ENCODE measurements at regions not wholly inside any gene's neighbourhood (a gene's known extent, or its start where the extent isn't known, plus 50 kb on each side); places are given as distances from the start of the nearest gene placed in this dataset.

DNA sequence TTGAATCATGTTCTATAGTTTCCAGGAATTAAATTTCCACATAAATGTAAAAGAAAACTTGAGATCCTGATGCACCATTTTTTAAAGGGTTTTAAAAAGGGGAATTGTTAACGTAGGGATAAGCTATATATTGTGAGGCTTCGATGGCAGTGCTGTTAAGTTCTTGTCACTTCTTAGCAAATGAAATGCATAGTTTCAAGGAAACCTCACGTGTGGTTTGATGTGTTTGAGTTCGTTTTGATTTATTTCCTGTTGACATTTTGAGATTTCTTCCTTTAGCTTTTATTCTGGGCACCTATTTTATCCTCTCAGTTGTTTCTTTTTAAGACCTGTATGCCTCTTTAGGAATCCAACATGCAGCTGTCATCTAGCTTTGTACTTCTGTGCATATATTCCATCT is 301.0 kb downstream of the DOCK8 start:
- H3K27me3 ChIP-seq: no peaks in the 10 kb centered on the region
- H3K4me2 ChIP-seq: peak overlapping the region in 3 of 11 experiments; percentile 35 to 49 (median 48); a peak in 6 of 22 replicates
- peaks cover 5 to 13% (median 8%) of the 10 kb centered on the region in 11 experiments; a peak in 12 of 22 replicates for H3K9me3 ChIP-seq (replicated peaks in 1 of 11)
- no peak overlapping the region for H3K27ac ChIP-seq
- H3K9ac ChIP-seq: no peak overlapping the region
- H3K4me1 ChIP-seq: peaks cover 0 to 15% (median 3%) of the 10 kb centered on the region in 10 experiments; a peak in 7 of 20 replicates
- no peaks in the 10 kb centered on the region for H4K20me1 ChIP-seq
- H3K36me3 ChIP-seq: no peaks in the 10 kb centered on the region
- H3K4me3 ChIP-seq: no peak overlapping the region
- TF ChIP-seq Cebpa-rat (IDR thresholded peaks at IDR 0.05): no peak

DNA sequence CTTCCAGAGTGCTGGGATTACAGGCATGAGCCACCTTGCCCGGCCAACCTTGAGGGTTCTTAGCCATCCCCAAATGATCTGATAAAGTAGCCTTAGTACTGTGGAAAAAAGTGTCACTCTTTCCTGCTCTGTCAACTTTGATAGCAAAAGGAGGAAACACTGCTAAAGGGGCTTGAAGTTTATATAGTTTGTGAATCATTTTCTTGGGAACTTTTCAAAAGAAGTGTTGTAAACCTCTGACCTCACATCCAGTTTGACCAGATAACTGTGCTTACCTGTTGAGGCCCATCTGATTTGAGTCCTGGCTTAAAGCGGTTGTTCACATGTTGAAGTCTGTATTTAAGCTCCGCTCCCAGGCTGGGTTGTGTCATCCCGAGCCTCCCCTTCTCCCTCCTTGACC is 303.3 kb downstream of the DOCK8 start:
- Histone ChIP-seq H3K27ac (no peak overlapping the region), H3K9ac (no peak overlapping the region), H3K9me3 (replicated peaks in 1 of 11) (peaks cover 5 to 13% (median 8%) of the 10 kb centered on the region in 11 experiments; a peak in 12 of 22 replicates), H4K20me1 (no peaks in the 10 kb centered on the region), H3K27me3 (no peaks in the 10 kb centered on the region), H3K36me3 (no peaks in the 10 kb centered on the region), H3K4me2 (no peak overlapping the region), H3K4me3 (no peak overlapping the region), H3K4me1 (peaks cover 0 to 15% (median 3%) of the 10 kb centered on the region in 10 experiments; a peak in 7 of 20 replicates)
- no peak for TF ChIP-seq Cebpa-rat (IDR thresholded peaks at IDR 0.05)

DNA sequence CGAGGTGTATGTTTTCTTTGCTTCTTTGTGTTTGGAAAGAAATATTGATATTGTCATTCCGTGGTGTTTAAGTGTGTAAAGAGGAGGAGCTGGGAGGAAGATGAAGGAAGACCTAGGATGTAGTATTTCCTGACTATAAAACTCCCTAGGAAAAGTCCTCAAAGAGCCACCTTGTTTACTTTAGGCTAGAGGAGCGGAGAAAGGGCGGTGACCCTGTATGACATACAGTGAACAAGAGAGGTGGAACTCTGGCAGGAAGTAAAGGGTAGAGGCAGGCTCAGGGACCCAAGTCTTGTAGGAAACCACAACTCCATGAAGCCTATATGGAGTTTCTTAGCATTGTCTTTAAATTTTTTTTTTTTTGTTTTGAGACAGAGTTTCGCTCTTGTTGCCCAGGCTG is 303.9 kb downstream of the DOCK8 start:
- H3K9me3 ChIP-seq (replicated peaks in 1 of 11): peaks cover 5 to 13% (median 8%) of the 10 kb centered on the region in 11 experiments; a peak in 12 of 22 replicates
- peaks cover 0 to 15% (median 3%) of the 10 kb centered on the region in 10 experiments; a peak in 7 of 20 replicates for H3K4me1 ChIP-seq
- H4K20me1 ChIP-seq: no peaks in the 10 kb centered on the region
- H3K27me3 ChIP-seq: no peaks in the 10 kb centered on the region
- no peak overlapping the region for H3K4me3 ChIP-seq
- no peak overlapping the region for H3K9ac ChIP-seq
- TF ChIP-seq Cebpa-rat (IDR thresholded peaks at IDR 0.05): no peak
- no peak overlapping the region for H3K27ac ChIP-seq
- no peak overlapping the region for H3K4me2 ChIP-seq
- no peaks in the 10 kb centered on the region for H3K36me3 ChIP-seq

DNA sequence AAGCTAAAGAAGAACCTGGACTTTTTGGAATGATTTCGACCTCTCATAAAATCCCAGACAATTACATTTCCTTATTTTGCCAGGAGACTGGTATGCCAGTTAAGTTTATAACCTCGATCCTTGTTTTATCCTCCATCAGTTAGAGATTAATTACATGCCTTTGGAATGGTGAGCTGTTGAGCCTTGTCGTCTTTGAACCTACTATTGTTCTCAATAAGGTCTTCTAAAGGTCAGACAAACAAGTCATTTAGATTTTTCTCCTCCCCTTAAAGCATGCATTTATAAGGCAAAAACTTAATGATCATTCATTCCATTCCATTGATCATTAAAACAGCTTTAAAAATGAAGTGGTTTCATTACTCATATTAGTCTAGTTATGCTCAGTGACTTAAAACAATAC is 304.9 kb downstream of the DOCK8 start:
- no peaks in the 10 kb centered on the region for H3K36me3 ChIP-seq
- H3K9me3 ChIP-seq (replicated peaks in 1 of 11): peaks cover 3 to 9% (median 6%) of the 10 kb centered on the region in 11 experiments; a peak in 11 of 22 replicates
- no peak for TF ChIP-seq Cebpa-rat (IDR thresholded peaks at IDR 0.05)
- no peak overlapping the region for H3K27ac ChIP-seq
- no peaks in the 10 kb centered on the region for H3K27me3 ChIP-seq
- H3K4me2 ChIP-seq: no peak overlapping the region
- peaks cover 0 to 15% (median 3%) of the 10 kb centered on the region in 10 experiments; a peak in 7 of 20 replicates for H3K4me1 ChIP-seq
- H3K4me3 ChIP-seq: no peak overlapping the region
- no peaks in the 10 kb centered on the region for H4K20me1 ChIP-seq
- H3K9ac ChIP-seq: no peak overlapping the region

DNA sequence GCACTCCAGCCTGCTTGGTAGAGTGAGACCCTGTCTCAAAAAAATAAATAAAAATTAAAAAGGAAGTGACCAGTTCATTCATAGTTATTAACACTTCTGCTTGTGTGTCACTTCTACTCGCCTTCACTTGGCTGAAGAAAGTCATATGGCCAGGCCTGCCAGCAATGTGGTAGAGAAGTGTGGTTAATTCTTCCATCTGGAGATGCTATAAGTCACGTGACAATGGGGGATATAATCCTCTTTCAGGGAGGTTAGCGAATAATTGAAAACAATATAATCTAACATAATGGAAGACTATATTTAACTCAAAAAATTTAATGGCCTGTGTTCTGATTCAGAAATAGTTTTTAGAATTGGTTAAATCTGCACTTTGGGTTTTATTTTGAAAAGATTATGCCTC is 305.6 kb downstream of the DOCK8 start:
- Histone ChIP-seq H3K36me3 (no peaks in the 10 kb centered on the region), H3K4me2 (no peak overlapping the region), H3K27me3 (no peaks in the 10 kb centered on the region), H3K27ac (no peak overlapping the region), H3K4me3 (no peak overlapping the region), H3K4me1 (peaks cover 0 to 15% (median 3%) of the 10 kb centered on the region in 10 experiments; a peak in 7 of 20 replicates), H4K20me1 (no peaks in the 10 kb centered on the region), H3K9me3 (replicated peaks in 1 of 11) (peaks cover 0 to 3% (median 0%) of the 10 kb centered on the region in 11 experiments; a peak in 2 of 22 replicates), H3K9ac (no peak overlapping the region)
- no peak for TF ChIP-seq Cebpa-rat (IDR thresholded peaks at IDR 0.05)

DNA sequence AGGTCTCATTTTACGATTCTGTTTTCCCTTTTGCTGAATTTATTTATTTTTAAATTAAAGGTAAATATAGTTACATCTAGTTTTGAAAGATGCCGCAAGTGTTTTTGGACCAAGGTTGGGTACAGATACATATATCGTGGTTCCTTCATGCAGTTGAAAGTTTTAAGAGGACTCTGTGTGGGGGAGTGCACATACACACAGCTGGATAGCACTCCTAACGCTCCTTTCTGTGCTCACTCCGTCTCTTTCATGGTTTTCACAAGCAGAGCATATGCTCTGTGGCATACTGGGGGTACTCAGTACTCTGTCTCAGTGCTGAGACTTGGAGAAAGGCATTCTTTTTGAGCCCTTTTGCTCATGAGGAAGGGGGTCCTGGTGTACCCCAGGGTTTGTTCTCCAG is 307.5 kb downstream of the DOCK8 start:
- Histone ChIP-seq H3K9me3 (replicated peaks in 1 of 11) (no peaks in the 10 kb centered on the region), H3K4me2 (no peak overlapping the region), H4K20me1 (no peaks in the 10 kb centered on the region), H3K36me3 (no peaks in the 10 kb centered on the region), H3K4me3 (no peak overlapping the region), H3K27ac (no peak overlapping the region), H3K27me3 (no peaks in the 10 kb centered on the region), H3K9ac (no peak overlapping the region), H3K4me1 (no peaks in the 10 kb centered on the region)
- no peak for TF ChIP-seq Cebpa-rat (IDR thresholded peaks at IDR 0.05)

DNA sequence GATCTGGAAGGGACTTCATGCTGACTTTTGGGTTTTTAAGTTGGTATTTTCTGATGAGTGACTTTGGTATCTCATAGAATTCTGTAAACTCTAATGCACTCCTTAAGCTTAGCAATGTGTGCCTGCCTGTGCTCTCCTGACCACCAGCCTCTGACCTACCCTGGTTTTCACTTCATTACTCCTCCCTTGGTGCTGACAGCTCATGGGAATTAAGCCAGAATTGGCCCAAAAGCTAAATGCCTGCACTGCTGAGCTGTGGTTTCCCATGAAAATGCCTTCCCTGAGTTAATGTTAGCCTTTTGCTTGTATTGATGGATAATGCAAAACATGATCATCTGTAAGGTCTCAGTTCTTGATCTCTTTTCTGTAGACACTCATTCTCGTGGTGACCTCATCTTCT is 308.0 kb downstream of the DOCK8 start:
- Histone ChIP-seq H3K27me3 (no peaks in the 10 kb centered on the region), H3K27ac (no peak overlapping the region), H3K9ac (no peak overlapping the region), H3K9me3 (replicated peaks in 1 of 11) (no peaks in the 10 kb centered on the region), H3K4me3 (no peak overlapping the region), H3K36me3 (no peaks in the 10 kb centered on the region), H4K20me1 (no peaks in the 10 kb centered on the region), H3K4me2 (no peak overlapping the region), H3K4me1 (no peaks in the 10 kb centered on the region)
- no peak for TF ChIP-seq Cebpa-rat (IDR thresholded peaks at IDR 0.05)

DNA sequence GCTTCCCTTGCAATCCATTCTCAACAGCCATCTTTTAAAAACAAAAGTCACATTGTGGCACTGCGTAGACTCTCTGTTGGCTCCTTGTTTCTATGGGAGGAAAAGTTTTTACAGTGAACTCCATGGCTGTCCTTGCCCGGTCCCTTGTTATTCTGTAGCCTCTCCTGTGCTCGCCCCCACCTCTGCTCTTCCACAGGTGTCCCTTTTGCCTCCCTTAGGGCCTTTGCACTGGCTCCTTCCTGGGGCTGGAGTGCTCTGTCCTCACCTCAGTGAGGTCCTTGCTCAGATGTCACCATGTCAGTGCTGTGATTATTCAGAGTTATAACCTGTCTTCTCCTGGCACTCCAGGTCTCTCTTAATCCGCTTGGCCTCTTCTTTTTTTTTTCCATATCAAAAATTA is 308.8 kb downstream of the DOCK8 start:
- Histone ChIP-seq H3K4me1 (no peaks in the 10 kb centered on the region), H3K27me3 (no peaks in the 10 kb centered on the region), H3K9me3 (replicated peaks in 1 of 11) (no peaks in the 10 kb centered on the region), H3K4me2 (no peak overlapping the region), H3K27ac (no peak overlapping the region), H4K20me1 (no peaks in the 10 kb centered on the region), H3K4me3 (no peak overlapping the region), H3K36me3 (no peaks in the 10 kb centered on the region), H3K9ac (no peak overlapping the region)
- TF ChIP-seq Cebpa-rat (IDR thresholded peaks at IDR 0.05): no peak

DNA sequence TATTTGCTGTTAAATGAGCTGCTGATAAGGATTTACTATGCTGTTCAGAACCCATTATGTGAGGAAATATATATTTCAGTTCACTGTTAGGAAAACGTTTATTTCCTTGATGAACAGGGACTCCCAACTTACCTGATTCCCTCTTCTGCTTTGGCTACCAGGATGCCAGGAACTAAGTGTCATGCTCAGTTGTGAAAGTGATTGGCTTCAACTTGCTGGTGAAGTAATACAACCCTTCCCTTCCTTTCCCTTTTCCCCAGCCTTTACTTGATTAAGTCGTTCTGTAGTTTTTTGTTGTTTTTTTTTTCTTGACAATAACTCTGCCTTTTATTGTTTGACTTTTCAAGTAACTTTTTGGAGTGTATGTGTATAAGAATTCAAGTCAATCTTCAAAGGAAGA is 309.3 kb downstream of the DOCK8 start:
- H3K9ac ChIP-seq: no peak overlapping the region
- no peaks in the 10 kb centered on the region for H3K27me3 ChIP-seq
- H3K36me3 ChIP-seq: no peaks in the 10 kb centered on the region
- no peak overlapping the region for H3K4me3 ChIP-seq
- no peaks in the 10 kb centered on the region for H3K9me3 ChIP-seq (replicated peaks in 1 of 11)
- no peak overlapping the region for H3K4me2 ChIP-seq
- no peaks in the 10 kb centered on the region for H4K20me1 ChIP-seq
- H3K4me1 ChIP-seq: no peaks in the 10 kb centered on the region
- TF ChIP-seq Cebpa-rat (IDR thresholded peaks at IDR 0.05): no peak
- no peak overlapping the region for H3K27ac ChIP-seq

DNA sequence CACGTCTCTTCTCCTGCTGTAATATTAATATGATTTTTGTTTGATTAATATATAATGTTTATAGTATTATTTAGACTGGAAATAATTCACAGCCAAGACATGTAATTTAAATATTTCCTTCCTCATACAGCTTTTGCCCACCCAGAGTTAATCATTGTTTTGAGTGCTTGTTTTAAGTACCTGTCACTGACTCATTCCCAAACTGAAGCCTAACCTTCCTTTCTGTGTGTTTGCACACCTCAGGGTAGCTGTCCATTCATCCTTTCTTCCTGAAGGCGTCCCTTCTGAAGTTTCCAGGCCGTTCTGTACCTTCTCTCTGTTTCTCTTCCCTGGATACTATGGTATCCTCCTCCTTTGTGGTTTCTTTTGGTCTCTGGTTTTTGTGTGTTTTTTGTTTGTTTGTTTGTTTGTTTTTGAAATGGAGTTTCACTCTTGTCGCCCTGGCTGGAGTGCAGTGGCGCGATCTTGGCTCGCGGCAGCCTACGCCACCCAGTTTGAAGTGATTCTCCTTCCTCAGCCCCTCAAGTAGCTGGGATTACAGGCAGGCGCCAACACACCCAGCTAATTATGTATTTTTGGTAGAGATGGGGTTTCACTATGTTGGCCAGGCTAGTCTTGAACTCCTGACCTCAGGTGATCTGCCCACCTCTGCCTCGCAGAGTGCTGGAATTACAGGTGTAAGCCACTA is 312.4 kb downstream of the DOCK8 start:
- Histone ChIP-seq H3K4me2 (no peak overlapping the region), H4K20me1 (no peaks in the 10 kb centered on the region), H3K9me3 (replicated peaks in 1 of 11) (no peaks in the 10 kb centered on the region), H3K4me1 (no peaks in the 10 kb centered on the region), H3K4me3 (no peak overlapping the region), H3K27ac (no peak overlapping the region), H3K36me3 (no peaks in the 10 kb centered on the region), H3K27me3 (no peaks in the 10 kb centered on the region), H3K9ac (no peak overlapping the region)
- TF ChIP-seq Cebpa-rat (IDR thresholded peaks at IDR 0.05): no peak

All from BLaER1 treated with 17β-estradiol and CSF1 and Interleukin-3, amounts not matched to agents 10 nM and 100 nM (cell line).